Skeletal muscle tissue (tissue), 1 donor: ENCODE measurements at regions not wholly inside any gene's neighbourhood (a gene's known extent, or its start where the extent isn't known, plus 50 kb on each side); places are given as distances from the start of the nearest gene placed in this dataset. TPM values are rescaled to one million over a fixed set of nuclear protein-coding genes. Genes with fewer than 3 reads are reported as not detected.

Experiments
- small RNA-seq: library from RNA; depleted of rRNA; stranded (forward); fragments of <200 nt; gene quantifications from one replicate; pipeline ENCODE3, GENCODE V24; 2014

Small RNA genes in the stretch of these regions (small RNA-seq; reads per million reads assigned to genes)
- gene TRBV22OR9-2, result not detected
- gene TRBV26OR9-2, result not detected
